ENCODE measurements at regions not wholly inside any gene's neighbourhood (a gene's known extent, or its start where the extent isn't known, plus 50 kb on each side); places are given as distances from the start of the nearest gene placed in this dataset.

DNA sequence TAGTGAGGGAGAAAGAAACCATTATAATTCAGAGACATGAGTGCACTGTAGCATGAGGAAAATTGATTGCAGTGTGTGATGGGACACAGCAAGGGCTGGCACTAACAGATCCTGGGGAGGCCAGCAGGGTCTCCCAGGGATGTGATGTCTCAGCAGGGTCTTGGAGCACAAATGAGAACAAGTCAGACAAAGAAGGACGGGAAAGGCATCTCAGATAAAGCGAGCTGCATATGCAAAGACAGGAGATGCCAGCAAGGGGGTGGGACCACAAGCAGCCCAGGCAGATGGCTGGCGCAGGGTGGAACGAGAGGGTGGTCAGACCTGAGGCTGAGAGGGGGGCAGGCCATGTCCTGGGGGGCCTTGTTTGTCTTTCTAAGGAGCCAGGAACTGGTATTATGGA is 102.6 kb upstream of the DLX2 start:
- Histone ChIP-seq H3K4me3 (ENCODE audit: low read length) (no peak overlapping the region), H3K27me3 (ENCODE audit: control insufficient read depth, insufficient read depth, low read length) (no peaks in the 10 kb centered on the region), H3K9ac (ENCODE audit: low read length) (no peak overlapping the region), H3K4me1 (ENCODE audit: control insufficient read depth, low read depth, low read length) (peaks cover 6% of the 10 kb centered on the region), H3K27ac (ENCODE audit: low read length) (no peak overlapping the region), H3K9me3 (ENCODE audit: control insufficient read depth, low read depth, low read length) (peaks cover 2% of the 10 kb centered on the region), H3K36me3 (ENCODE audit: control insufficient read depth, low read depth, low read length) (no peaks in the 10 kb centered on the region)

DNA sequence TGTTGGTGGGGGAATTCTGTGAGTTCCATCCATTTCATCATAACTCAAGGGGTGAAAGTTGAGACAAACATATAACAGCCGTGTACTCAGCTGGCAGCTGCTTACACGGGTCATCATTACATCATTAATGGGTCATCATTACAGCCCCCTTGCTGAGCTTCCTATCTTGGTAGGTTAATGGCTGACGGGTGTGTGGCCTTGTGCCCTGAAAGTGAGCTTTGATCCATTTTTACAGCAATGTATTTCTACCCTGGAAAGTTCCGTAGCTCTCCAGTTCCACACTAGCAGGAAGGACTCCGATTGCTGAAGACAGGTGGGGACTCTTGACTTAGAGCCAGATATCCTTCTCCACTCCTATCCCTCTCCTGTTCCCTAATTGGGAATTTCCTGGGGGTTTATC is 105.2 kb upstream of the DLX2 start:
- H3K4me1 ChIP-seq (ENCODE audit: control insufficient read depth, low read depth, low read length), result peaks cover 6% of the 10 kb centered on the region
- no peaks in the 10 kb centered on the region for H3K9me3 ChIP-seq (ENCODE audit: control insufficient read depth, low read depth, low read length)
- no peak overlapping the region for H3K9ac ChIP-seq (ENCODE audit: low read length)
- H3K36me3 ChIP-seq (ENCODE audit: control insufficient read depth, low read depth, low read length), result no peaks in the 10 kb centered on the region
- no peak overlapping the region for H3K27ac ChIP-seq (ENCODE audit: low read length)
- no peak overlapping the region for H3K4me3 ChIP-seq (ENCODE audit: low read length)
- H3K27me3 ChIP-seq (ENCODE audit: control insufficient read depth, insufficient read depth, low read length), result no peaks in the 10 kb centered on the region

DNA sequence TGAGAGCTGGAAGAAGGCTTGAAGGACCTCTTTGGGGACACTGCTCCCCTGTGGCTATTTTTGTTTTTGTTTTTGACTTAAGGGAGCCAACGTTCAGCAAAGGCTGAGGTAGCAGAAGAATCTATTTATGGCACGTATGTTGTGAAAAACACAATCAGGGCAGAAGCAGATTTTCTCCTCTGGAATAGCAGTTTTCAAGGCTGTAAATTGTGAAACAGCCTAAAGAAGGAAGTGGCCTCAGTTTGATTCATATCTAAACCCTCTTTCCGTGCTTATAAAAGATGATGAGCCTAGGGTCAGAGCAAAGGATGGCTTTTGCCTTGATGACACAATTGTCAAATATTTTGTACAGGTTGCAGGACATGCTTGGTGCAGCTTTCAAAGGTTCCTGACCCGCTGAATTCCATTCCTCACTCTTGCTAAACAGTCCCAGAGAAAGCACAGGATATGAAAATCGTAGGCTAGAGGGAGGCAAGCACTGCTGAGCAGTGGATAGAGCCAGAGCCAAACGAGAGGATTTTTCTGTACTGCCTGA is 106.2 kb upstream of the DLX2 start:
- no peaks in the 10 kb centered on the region for H3K36me3 ChIP-seq (ENCODE audit: control insufficient read depth, low read depth, low read length)

DNA sequence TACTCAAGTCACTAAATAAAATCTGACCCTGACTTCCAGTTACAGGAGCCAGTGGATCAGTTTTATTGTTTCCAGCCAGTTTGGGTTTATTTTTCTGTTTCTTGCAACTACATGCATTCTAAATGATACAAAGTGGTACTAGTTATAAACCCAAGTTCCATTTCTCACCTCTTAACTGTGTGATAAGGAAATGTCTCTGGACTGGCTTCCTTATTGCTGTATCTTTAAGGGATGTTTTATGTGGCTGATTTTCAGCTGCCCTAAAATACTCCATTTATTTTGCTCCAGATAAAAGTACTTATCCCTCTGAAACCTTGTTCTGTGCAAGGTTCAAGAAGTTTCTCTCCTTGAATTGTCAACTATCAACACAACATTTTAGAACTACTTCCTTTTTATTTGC is 107.9 kb upstream of the DLX2 start:
- Histone ChIP-seq H3K27ac (ENCODE audit: low read length) (no peak overlapping the region), H3K9me3 (ENCODE audit: control insufficient read depth, low read depth, low read length) (no peaks in the 10 kb centered on the region), H3K4me1 (ENCODE audit: control insufficient read depth, low read depth, low read length) (peaks cover under 1% of the 10 kb centered on the region), H3K4me3 (ENCODE audit: low read length) (no peak overlapping the region), H3K9ac (ENCODE audit: low read length) (no peak overlapping the region), H3K36me3 (ENCODE audit: control insufficient read depth, low read depth, low read length) (no peaks in the 10 kb centered on the region), H3K27me3 (ENCODE audit: control insufficient read depth, insufficient read depth, low read length) (no peaks in the 10 kb centered on the region)

More for the DNA sequence above, 106.2 kb upstream of the DLX2 start:
- Histone ChIP-seq H3K9ac (ENCODE audit: low read length) (no peak overlapping the region), H3K4me3 (ENCODE audit: low read length) (no peak overlapping the region), H3K4me1 (ENCODE audit: control insufficient read depth, low read depth, low read length) (peaks cover 6% of the 10 kb centered on the region), H3K27ac (ENCODE audit: low read length) (no peak overlapping the region), H3K27me3 (ENCODE audit: control insufficient read depth, insufficient read depth, low read length) (no peaks in the 10 kb centered on the region), H3K9me3 (ENCODE audit: control insufficient read depth, low read depth, low read length) (no peaks in the 10 kb centered on the region)

DNA sequence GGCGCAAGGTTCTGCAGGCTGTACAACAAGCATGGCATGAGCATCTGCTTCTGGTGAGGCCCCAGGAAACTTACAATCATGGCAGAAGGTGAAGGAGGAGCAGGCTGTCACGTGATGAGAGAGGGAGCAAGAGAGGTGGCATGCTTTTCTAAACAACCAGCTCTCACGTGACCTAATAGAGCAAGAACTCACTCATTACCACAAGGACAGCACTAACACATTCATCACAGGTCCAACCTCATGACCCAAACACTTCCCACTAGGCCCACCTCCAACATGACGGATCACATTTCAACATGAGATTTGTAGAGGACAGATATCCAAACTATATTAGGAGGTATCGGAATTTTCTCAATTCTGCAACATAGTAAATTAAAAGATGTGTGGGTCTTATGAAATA is 108.8 kb upstream of the DLX2 start:
- Histone ChIP-seq H3K4me3 (ENCODE audit: low read length) (no peak overlapping the region), H3K4me1 (ENCODE audit: control insufficient read depth, low read depth, low read length) (no peaks in the 10 kb centered on the region), H3K27me3 (ENCODE audit: control insufficient read depth, insufficient read depth, low read length) (no peaks in the 10 kb centered on the region), H3K9me3 (ENCODE audit: control insufficient read depth, low read depth, low read length) (no peaks in the 10 kb centered on the region), H3K36me3 (ENCODE audit: control insufficient read depth, low read depth, low read length) (no peaks in the 10 kb centered on the region), H3K9ac (ENCODE audit: low read length) (no peak overlapping the region), H3K27ac (ENCODE audit: low read length) (no peak overlapping the region)

DNA sequence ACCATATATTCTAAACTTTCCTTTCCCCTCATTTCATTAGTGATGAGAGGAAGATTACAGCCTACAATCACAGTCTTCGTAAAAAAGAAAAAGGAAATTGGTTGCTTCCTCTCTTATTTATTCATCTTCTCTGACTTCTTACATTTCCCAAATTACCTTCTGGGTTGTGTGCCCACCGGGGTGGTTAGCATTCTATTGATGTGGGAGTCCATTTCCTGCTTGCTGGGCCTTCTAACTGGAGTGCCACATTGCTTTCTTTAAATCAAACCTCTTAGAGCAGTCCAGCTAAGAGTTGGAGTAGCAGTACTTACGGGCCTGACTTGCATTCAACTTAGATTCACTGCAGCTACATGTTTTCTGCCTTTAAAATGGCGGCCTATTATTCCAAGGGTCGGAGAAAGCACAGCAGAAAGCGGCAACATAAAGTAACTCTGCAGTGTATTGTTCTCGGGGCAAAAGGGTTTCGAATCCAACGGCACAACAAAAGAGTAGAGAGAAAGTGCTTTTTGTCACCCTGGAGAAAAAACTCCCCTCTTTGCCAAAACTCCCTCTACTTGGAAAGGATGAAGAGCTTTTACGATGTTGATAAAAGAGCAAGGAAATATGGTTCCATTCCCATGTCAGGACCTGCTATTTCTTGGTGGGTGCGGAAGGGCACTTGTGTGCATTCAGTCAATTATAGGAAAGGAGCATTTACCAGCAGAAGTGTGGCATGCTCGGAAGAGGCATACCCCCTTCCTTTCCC is 110.6 kb upstream of the DLX2 start:
- Histone ChIP-seq H3K9me3 (ENCODE audit: control insufficient read depth, low read depth, low read length) (no peaks in the 10 kb centered on the region), H3K36me3 (ENCODE audit: control insufficient read depth, low read depth, low read length) (no peaks in the 10 kb centered on the region), H3K27me3 (ENCODE audit: control insufficient read depth, insufficient read depth, low read length) (no peaks in the 10 kb centered on the region), H3K4me3 (ENCODE audit: low read length) (no peak overlapping the region), H3K4me1 (ENCODE audit: control insufficient read depth, low read depth, low read length) (no peaks in the 10 kb centered on the region), H3K9ac (ENCODE audit: low read length) (no peak overlapping the region), H3K27ac (ENCODE audit: low read length) (no peak overlapping the region)

DNA sequence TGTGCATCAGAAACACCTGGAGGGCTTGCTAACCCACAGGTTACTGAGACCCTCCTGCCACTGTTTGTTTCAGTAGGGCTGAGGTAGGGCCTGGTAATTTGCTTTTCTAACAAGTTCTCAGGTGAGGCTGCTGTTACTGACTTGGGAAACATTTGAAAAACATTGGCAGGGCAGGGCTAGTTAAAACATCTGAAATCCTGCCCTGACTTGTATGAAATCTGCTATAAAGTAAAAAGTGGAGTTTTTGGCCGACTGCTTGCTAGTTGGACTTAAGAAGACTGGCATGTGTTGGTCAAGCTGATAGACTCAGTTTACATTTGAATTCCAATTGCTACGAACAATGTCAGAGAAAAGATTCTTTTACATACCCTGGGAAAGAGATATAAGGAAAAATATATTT is 111.6 kb upstream of the DLX2 start:
- no peaks in the 10 kb centered on the region for H3K9me3 ChIP-seq (ENCODE audit: control insufficient read depth, low read depth, low read length)

DNA sequence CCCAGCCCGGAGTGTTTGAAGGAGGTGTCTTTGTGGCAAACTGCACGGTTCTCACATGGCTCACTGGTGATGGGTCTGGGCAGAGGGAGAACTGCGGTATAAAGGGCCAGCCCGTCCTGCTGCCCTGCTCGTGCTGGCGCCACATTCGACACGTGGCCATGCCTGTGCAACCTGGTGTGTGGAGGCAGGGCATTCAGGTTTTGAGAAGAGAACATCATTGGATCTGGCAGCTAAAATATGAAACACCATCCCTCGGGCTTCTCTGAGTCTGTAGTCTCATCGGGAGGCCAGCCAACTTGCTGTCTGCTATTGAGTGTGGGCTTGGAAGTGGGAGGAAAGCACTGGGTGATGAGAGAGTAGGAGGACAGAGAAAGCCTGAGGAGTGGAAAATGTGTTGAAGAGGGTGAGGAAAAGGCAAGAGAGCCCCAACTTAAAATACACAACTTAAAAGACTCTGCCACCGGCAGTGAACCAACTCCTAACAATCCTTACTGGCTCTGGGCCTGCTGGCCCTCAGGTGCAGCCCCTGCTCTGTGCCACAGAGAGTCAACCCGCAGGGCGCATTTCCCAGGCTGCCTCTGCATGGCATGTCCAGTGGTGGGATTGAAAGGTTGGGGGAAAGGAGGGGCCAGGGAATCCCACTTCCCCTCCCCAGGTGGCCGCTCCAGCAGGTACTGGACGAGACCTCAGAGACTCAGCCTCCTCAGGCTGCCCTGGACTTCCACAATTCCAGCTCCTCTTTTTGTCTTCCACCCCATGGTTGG is 112.7 kb upstream of the DLX2 start:
- Histone ChIP-seq H3K27me3 (ENCODE audit: control insufficient read depth, insufficient read depth, low read length) (no peaks in the 10 kb centered on the region), H3K27ac (ENCODE audit: low read length) (no peak overlapping the region), H3K9me3 (ENCODE audit: control insufficient read depth, low read depth, low read length) (no peaks in the 10 kb centered on the region), H3K36me3 (ENCODE audit: control insufficient read depth, low read depth, low read length) (no peaks in the 10 kb centered on the region), H3K4me3 (ENCODE audit: low read length) (no peak overlapping the region), H3K4me1 (ENCODE audit: control insufficient read depth, low read depth, low read length) (no peaks in the 10 kb centered on the region), H3K9ac (ENCODE audit: low read length) (no peak overlapping the region)

More for the DNA sequence above, 111.6 kb upstream of the DLX2 start:
- H3K27me3 ChIP-seq (ENCODE audit: control insufficient read depth, insufficient read depth, low read length), result no peaks in the 10 kb centered on the region
- no peak overlapping the region for H3K4me3 ChIP-seq (ENCODE audit: low read length)
- H3K27ac ChIP-seq (ENCODE audit: low read length), result no peak overlapping the region
- no peaks in the 10 kb centered on the region for H3K4me1 ChIP-seq (ENCODE audit: control insufficient read depth, low read depth, low read length)
- no peak overlapping the region for H3K9ac ChIP-seq (ENCODE audit: low read length)
- H3K36me3 ChIP-seq (ENCODE audit: control insufficient read depth, low read depth, low read length), result no peaks in the 10 kb centered on the region

DNA sequence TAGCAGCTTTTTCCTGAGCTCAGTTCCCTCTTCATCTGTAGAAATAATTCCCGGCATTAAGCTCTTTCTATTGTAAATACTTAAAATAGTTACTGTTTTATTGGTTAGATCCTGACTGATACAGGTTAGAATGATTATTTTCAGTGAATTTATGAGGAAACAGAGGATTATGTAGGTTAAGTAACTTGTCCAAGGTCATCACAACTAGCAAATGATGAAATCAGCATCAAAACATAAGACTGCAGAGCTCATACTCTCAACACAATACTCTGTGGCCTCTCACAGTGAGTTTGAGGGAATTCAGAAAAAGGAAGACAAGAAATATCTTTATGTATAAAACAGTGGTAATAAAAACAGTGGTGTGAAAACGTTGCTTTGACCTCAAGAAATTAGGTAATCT is 113.2 kb upstream of the DLX2 start:
- Histone ChIP-seq H3K9me3 (ENCODE audit: control insufficient read depth, low read depth, low read length) (no peaks in the 10 kb centered on the region), H3K27ac (ENCODE audit: low read length) (no peak overlapping the region), H3K4me3 (ENCODE audit: low read length) (no peak overlapping the region), H3K4me1 (ENCODE audit: control insufficient read depth, low read depth, low read length) (no peaks in the 10 kb centered on the region), H3K27me3 (ENCODE audit: control insufficient read depth, insufficient read depth, low read length) (no peaks in the 10 kb centered on the region), H3K9ac (ENCODE audit: low read length) (no peak overlapping the region), H3K36me3 (ENCODE audit: control insufficient read depth, low read depth, low read length) (no peaks in the 10 kb centered on the region)

DNA sequence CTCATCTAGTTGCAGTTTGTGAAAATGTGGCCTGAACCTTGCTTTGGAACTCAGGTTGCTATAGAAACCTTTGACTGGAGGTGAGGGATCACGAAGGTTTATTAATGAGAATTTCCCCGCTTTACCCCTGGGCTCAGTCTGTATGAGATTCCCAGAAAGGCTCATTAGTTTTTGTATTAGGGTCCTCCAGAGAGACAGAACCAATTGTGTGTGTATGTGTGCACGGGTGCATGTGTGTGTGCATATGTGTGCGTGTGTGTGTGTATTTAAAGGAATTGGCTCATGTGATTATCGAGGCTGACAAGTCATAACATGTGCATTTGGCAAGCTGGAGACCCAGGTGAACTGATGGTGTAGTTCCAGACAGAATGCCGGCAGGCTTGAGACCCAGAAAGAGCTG is 113.8 kb upstream of the DLX2 start:
- Histone ChIP-seq H3K9ac (ENCODE audit: low read length) (no peak overlapping the region), H3K27ac (ENCODE audit: low read length) (no peak overlapping the region), H3K27me3 (ENCODE audit: control insufficient read depth, insufficient read depth, low read length) (no peaks in the 10 kb centered on the region), H3K36me3 (ENCODE audit: control insufficient read depth, low read depth, low read length) (no peaks in the 10 kb centered on the region), H3K4me3 (ENCODE audit: low read length) (no peak overlapping the region), H3K9me3 (ENCODE audit: control insufficient read depth, low read depth, low read length) (no peaks in the 10 kb centered on the region), H3K4me1 (ENCODE audit: control insufficient read depth, low read depth, low read length) (no peaks in the 10 kb centered on the region)

DNA sequence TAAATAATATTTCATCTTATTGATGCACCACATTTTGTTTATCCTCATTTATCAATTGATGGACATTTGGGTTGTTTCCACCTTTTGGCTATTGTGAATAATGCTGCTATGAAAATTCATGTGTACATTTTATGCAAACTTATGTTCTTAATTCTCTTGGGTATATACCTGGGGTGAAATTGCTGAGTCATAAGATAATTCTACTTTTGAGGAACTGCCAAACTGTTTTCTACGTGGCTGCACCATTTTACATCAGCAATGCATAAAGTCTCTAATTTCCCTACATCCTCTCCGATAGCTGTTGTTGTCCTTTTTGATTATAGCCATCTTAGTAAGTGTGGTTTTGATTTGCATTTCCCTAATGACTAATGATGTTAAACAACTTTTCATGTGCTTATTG is 116.5 kb upstream of the DLX2 start:
- H3K27me3 ChIP-seq (ENCODE audit: control insufficient read depth, insufficient read depth, low read length), result no peaks in the 10 kb centered on the region
- no peaks in the 10 kb centered on the region for H3K36me3 ChIP-seq (ENCODE audit: control insufficient read depth, low read depth, low read length)
- H3K27ac ChIP-seq (ENCODE audit: low read length), result no peak overlapping the region
- H3K4me3 ChIP-seq (ENCODE audit: low read length), result no peak overlapping the region
- no peaks in the 10 kb centered on the region for H3K9me3 ChIP-seq (ENCODE audit: control insufficient read depth, low read depth, low read length)
- no peak overlapping the region for H3K9ac ChIP-seq (ENCODE audit: low read length)
- no peaks in the 10 kb centered on the region for H3K4me1 ChIP-seq (ENCODE audit: control insufficient read depth, low read depth, low read length)

DNA sequence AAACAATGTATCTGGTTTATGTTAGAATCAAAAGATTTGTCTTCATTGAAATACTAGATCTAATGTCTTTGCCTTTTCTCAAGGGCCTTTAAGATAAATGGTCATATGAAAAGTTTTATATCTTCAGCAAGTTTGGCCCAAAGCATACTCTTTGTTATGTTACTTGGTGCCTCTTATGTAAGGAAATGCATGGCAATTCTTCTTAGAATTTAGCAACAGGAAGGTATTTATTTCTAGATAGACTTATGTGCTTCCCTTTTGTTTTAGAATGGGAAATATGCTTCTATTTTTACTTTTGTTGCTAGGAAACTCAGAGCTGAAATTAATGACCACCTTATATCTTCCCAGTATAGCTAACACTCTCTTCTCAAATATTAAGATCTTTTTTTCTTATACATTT is 117.4 kb upstream of the DLX2 start:
- H3K36me3 ChIP-seq (ENCODE audit: control insufficient read depth, low read depth, low read length), result no peaks in the 10 kb centered on the region
- H3K4me3 ChIP-seq (ENCODE audit: low read length), result no peak overlapping the region
- no peak overlapping the region for H3K27ac ChIP-seq (ENCODE audit: low read length)
- no peaks in the 10 kb centered on the region for H3K27me3 ChIP-seq (ENCODE audit: control insufficient read depth, insufficient read depth, low read length)
- no peaks in the 10 kb centered on the region for H3K4me1 ChIP-seq (ENCODE audit: control insufficient read depth, low read depth, low read length)
- H3K9me3 ChIP-seq (ENCODE audit: control insufficient read depth, low read depth, low read length), result no peaks in the 10 kb centered on the region
- H3K9ac ChIP-seq (ENCODE audit: low read length), result no peak overlapping the region

Measured in iPS-18a (cell line).